Stomach (tissue), 4 donors: ENCODE measurements at regions not wholly inside any gene's neighbourhood (a gene's known extent, or its start where the extent isn't known, plus 50 kb on each side); places are given as distances from the start of the nearest gene placed in this dataset.
"Not testable (repeated sequence)": the region's sequence is repeated elsewhere in the genome, so short reads cannot be mapped to it uniquely, and the experiment has no call there.

Experiments used
- POLR2AphosphoS5 ChIP-seq, 3 donors: sonication (generic); formaldehyde crosslinking; IDR thresholded peaks; one replicate each; pipeline ENCODE4 v1.6.1; 2016; ENCODE audit warnings: antibody characterized with exemption in 3 of 3
- TF ChIP-seq, protein P1 (sequence below), 7 experiments: fragments of 450-650 bp in 4 of 7; fragments of 200-600 bp in 3 of 7; sonication (generic) in 3 of 7; IDR thresholded peaks; one replicate each; pipeline ENCODE4 v1.5.1; 2016 to 2019; ENCODE audit warnings: antibody characterized with exemption in 7 of 7, control low read depth in 2 of 7, mild to moderate bottlenecking in 1 of 7

DNA sequence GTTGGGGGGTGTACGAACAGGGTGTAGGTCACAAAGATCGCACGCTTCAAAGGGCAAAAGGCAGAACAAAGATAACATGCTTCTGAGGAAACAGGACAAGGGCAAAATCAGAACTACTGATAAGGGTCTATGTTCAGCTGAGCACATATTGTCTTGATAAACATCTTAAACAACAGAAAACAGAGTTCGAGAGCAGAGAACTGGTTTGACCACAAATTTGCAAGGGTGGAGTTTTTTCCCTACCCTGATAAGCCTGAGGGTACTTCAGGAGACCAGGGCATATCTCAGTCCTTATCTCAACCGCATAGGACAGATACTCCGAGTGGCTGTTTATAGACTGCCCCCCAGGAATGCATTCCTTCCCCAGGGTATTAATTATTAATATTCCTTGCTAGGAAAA lies 139.1 kb upstream of the CNTNAP4 start:
- TF ChIP-seq, protein P1, sequence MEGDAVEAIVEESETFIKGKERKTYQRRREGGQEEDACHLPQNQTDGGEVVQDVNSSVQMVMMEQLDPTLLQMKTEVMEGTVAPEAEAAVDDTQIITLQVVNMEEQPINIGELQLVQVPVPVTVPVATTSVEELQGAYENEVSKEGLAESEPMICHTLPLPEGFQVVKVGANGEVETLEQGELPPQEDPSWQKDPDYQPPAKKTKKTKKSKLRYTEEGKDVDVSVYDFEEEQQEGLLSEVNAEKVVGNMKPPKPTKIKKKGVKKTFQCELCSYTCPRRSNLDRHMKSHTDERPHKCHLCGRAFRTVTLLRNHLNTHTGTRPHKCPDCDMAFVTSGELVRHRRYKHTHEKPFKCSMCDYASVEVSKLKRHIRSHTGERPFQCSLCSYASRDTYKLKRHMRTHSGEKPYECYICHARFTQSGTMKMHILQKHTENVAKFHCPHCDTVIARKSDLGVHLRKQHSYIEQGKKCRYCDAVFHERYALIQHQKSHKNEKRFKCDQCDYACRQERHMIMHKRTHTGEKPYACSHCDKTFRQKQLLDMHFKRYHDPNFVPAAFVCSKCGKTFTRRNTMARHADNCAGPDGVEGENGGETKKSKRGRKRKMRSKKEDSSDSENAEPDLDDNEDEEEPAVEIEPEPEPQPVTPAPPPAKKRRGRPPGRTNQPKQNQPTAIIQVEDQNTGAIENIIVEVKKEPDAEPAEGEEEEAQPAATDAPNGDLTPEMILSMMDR (IDR thresholded peaks at IDR 0.05) = not testable (repeated sequence)
- TF ChIP-seq POLR2AphosphoS5 (IDR thresholded peaks at IDR 0.05) = not testable (repeated sequence)
